Activated CD8-positive, alpha-beta memory T cell treated with anti-CD3 and anti-CD28 coated beads, Interleukin-2, amount 50 U/mL, for 48 hours (primary cell): ENCODE measurements at regions not wholly inside any gene's neighbourhood (a gene's known extent, or its start where the extent isn't known, plus 50 kb on each side); places are given as distances from the start of the nearest gene placed in this dataset.
"Not testable (repeated sequence)": the region's sequence is repeated elsewhere in the genome, so short reads cannot be mapped to it uniquely, and the experiment has no call there.

ENCODE experiments used
- DNase-seq: peaks from one replicate; pipeline ENCODE4 v3.0.0-alpha.2; 2020

- DNase-seq, result no peak
These were observed 51.2 kb upstream of the SEC16B start for GRCh38 chr1:178020968-178021640.

DNA sequence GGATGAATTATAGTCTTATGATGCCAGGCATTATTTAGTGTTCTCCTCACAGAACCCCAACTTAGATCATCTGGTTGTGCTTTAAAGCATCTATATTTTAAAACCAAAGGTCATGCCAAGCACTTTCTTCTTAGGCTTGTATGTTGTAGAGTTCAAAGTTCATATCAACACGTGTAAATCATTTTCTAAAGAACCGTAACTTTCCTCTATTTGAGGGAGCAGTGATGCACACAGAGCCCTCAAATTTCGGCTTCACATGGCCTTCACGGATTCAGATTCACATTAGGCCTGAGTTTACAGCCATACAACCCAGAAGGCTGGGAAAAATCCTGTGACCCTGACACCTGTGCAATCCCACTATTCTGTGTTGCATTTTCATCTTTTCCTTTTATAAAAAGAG lies 52.1 kb upstream of the SEC16B start:
- DNase-seq, result no peak

DNA sequence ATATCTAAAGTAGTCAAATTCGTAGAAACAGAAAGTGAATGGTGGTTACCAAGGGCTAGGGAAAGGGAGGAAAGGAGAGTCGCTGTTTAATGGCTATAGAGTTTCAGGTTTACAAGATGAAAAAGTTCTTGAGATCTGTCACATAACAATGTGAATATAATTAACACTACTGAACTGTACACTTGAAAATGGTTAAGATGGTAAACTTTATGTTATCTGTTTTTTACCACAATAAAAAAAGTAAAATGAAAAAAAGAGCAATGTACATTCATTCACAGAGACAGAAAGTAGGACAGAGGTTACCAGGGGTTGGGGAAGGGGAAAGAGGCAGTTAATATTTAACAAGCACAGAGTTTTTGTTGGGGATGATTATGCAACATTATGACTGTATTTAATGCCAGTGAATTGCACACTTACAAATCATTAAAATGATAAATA lies 53.3 kb upstream of the SEC16B start:
- DNase-seq, result no peak

- DNase-seq, result no peak
These were observed 54.6 kb upstream of the SEC16B start for GRCh38 chr1:178024504-178024903.

GRCh38 chr1:178025613-178026356 lies 55.9 kb upstream of the SEC16B start:
- DNase-seq, result no peak

DNA sequence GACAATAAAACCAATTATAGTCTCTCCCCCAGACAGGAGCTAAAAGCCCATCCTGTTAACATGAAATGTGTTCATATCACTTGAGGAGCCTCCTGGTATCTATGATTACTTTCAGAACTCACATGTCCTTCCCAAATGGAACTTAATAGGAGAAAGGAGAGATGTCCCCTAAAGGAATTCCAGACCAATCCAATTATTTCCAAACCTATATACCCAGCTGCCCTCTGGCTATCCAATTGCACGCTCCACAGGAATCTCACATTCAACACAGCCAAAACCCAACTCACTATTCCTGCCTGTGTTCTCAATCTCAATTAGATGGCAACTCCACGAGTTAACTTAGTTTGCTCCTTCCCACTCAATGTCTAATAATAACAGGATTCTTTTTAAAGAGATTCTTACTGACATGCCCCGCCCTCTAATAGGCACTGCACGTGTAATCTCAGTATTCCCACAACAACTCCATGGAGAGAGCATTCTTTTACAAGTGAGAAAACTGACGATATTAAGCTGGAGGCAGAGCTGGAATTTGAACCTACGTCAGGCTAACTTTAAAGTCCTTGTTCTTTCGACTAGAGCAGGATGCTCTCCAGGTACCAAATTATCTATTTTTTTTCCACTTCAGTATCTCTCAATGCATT lies 59.1 kb upstream of the SEC16B start:
- no peak for DNase-seq

DNA sequence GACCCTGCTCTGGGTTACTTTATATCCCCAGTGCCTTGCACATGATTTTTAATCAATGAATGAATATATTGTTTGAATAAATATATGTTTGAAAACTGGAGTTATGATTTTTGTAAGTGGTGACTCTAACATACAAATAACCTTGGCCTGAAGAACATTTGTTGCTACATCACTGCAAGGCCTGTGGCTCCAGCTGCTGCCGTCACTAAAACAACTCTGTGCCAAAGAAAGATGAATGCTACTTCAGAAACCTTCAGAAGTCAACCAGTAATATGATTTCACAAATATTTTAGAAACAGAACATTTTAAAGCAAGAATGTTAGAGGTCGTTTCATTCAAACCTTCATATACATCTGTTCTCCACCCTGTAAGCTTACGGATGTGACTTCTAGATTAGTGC lies 60.6 kb upstream of the SEC16B start:
- no peak for DNase-seq

GRCh38 chr1:178031856-178032320 lies 62.0 kb upstream of the RASAL2 start:
- peak; percentile 63 for DNase-seq

DNA sequence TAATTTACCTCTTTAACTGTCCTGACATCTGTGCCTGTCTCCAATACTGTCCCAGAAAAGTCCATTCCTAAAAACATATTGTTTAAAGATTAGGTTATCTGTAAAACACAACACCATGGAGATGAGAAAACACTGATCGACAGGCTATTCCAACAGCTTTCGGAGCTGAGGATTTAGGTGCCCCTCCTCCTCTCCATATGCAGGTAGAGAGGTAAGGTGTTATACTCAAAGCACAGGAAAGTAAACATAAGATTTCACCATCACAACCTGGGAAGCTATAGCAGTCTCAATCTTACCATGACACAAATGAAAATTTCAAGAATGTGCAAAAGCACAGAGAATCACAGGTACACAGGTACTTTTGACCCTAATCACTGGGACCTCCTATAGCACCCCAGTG lies 60.9 kb upstream of the RASAL2 start:
- no peak for DNase-seq

DNA sequence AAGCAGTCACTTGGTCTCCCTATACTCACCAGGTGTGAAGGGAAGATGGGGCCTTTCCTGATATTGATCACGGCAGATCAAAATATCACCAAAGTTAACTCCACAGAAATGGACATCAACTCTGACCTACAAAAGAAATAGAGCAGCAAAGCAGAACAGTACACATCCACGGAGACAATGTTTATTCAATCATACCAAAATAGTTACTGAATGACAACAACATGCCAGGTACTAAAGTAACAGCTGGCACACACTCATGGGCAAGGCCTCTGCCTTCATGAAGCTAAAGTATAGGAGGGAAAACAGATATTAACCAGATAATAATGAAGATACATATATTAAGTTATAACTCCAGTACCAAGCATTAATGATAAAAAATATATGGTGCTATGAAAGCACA lies 59.2 kb upstream of the RASAL2 start:
- no peak for DNase-seq

GRCh38 chr1:178036090-178036489 lies 57.8 kb upstream of the RASAL2 start:
- DNase-seq, result no peak

DNA sequence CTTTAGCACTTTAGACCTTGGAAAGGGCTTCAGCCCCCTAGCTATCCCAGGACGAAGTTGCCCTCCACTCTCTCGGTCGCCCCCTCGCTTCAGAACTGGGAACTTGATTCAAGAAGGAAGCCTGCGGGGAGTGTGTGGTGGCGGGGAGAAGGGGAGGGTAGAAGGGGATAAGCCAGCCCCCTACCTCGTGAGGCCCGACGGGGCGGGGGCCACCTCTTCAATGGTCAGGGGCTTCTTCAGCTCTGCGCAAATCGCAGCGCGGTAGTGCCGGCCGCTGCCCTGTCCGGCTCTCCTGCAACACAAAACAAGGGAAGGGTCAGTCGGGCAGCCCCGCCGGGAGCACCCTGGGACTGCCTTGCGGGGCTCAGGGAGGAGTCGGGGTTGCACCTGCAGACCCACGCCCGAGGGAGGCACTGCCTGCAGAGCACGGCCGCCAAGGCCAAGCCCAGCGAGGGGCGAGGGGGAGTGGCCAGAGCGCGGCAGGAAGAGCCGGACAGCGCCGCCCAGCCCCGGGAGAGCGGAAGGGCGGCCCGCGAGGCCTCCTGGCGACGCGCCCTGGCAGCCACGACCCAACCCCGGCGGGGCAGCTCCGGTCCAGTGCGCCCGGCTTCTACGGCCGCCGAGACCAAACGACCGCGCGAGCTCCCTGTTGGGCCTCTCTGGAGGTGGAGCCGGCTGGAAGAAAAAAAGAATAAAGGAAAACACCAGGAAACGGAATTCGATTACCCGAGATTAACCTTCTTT lies 56.2 kb upstream of the RASAL2 start:
- no peak for DNase-seq

DNA sequence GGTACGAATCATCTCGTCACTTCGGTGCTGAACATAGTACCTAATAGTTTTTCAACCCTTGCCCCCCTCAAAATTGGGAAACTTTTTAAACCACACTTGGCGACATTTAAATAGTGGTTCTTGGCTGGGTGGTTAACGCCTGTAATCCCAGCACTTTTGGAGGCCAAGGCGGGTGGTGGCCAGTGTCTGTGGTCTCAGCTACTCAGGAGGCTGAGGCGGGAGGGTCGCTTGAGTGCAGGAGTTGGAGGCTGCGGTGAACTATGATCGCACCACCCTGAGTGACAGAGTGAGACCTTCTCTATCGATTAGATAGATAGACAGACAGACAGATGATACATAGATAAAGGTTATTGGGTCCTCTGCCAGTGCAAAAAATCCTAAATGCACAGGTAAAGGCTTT lies 55.5 kb upstream of the RASAL2 start:
- no peak for DNase-seq

- DNase-seq, result no peak
These were observed 54.0 kb upstream of the RASAL2 start for GRCh38 chr1:178039891-178040290.

DNA sequence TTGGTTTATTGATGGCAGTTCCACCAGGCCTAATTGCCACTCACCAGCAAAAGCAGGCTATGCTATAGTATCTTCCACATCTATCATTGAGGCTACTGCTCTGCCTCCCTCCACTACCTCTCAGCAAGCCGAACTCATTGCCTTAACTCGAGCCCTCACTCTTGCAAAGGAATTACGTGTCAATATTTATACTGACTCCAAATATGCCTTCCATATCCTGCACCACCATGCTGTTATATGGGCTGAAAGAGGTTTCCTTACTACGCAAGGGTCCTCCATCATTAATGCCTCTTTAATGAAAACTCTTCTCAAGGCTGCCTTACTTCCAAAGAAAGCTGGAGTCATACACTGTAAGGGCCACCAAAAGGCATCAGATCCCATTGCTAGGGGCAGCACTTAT lies 50.0 kb upstream of the RASAL2 start:
- DNase-seq, result not testable (repeated sequence)
